ENCODE measurements at regions not wholly inside any gene's neighbourhood (a gene's known extent, or its start where the extent isn't known, plus 50 kb on each side); places are given as distances from the start of the nearest gene placed in this dataset.

- H3K4me2 ChIP-seq (replicated peaks; ENCODE audit: extremely low read depth, low read length, poor library complexity, severe bottlenecking), result no peak overlapping the region
- Mint-ChIP-seq H3K27me3 (ENCODE audit: low read depth in 3 of 3) (peaks cover 0 to 4% (median 4%) of the 10 kb centered on the region in 3 donors), H3K9me3 (no peaks in the 10 kb centered on the region), H3K36me3 (no peaks in the 10 kb centered on the region), H3K4me1 (no peaks in the 10 kb centered on the region), H3K27ac (no peak overlapping the region), H3K4me3 (no peak overlapping the region)
- no peak for TF ChIP-seq CTCF (IDR thresholded peaks at IDR 0.05)
- no peak overlapping the region for H3K9ac ChIP-seq (ENCODE audit: insufficient read depth, low read length, poor library complexity, severe bottlenecking)
- no peaks in the 10 kb centered on the region for H3K27me3 ChIP-seq (ENCODE audit: control insufficient read depth in 2 of 2, insufficient read depth in 2 of 2, low read length in 2 of 2)
- intact Hi-C loops (cut with micrococcal nuclease), result no loop called here
- 100% methylated on average over 1 of the region's 4 CpGs for WGBS (ENCODE audit: insufficient coverage)
- H3K36me3 ChIP-seq (replicated peaks in 1 of 2; ENCODE audit: control insufficient read depth in 1 of 2, insufficient read depth in 2 of 2, low read length in 2 of 2), result no peaks in the 10 kb centered on the region
- H3K4me3 ChIP-seq (replicated peaks in 1 of 3; ENCODE audit: low read depth in 2 of 3, low read length in 3 of 3), result no peak overlapping the region
- DNase-seq, result no peak
- H2AFZ ChIP-seq (ENCODE audit: insufficient read depth, low read depth, low read length, poor library complexity, severe bottlenecking), result no peak overlapping the region
- H3K4me1 ChIP-seq (ENCODE audit: control insufficient read depth in 1 of 2, insufficient read depth in 2 of 2, low read length in 2 of 2), result no peaks in the 10 kb centered on the region
- H3K9me3 ChIP-seq (replicated peaks in 1 of 2; ENCODE audit: control insufficient read depth in 1 of 2, insufficient read depth in 1 of 2, low read length in 2 of 2), result no peaks in the 10 kb centered on the region
- H4K20me1 ChIP-seq (ENCODE audit: insufficient read depth, low read length), result no peaks in the 10 kb centered on the region
- no peaks in the 10 kb centered on the region for H3K79me2 ChIP-seq (ENCODE audit: insufficient read depth, low read length)
- no peak overlapping the region for H3K27ac ChIP-seq (ENCODE audit: low read depth in 1 of 2, low read length in 2 of 2)
Measured at GRCh38 chr4:81988178-81988577, 385.6 kb downstream of the HNRNPD start.

- no peaks in the 10 kb centered on the region for H3K9me3 Mint-ChIP-seq
- Histone ChIP-seq H3K4me1 (ENCODE audit: control insufficient read depth in 1 of 2, insufficient read depth in 2 of 2, low read length in 2 of 2) (no peaks in the 10 kb centered on the region), H3K4me2 (replicated peaks; ENCODE audit: extremely low read depth, low read length, poor library complexity, severe bottlenecking) (no peak overlapping the region), H3K4me3 (replicated peaks in 1 of 3; ENCODE audit: low read depth in 2 of 3, low read length in 3 of 3) (no peak overlapping the region), H3K9me3 (replicated peaks in 1 of 2; ENCODE audit: control insufficient read depth in 1 of 2, insufficient read depth in 1 of 2, low read length in 2 of 2) (no peaks in the 10 kb centered on the region), H3K36me3 (replicated peaks in 1 of 2; ENCODE audit: control insufficient read depth in 1 of 2, insufficient read depth in 2 of 2, low read length in 2 of 2) (no peaks in the 10 kb centered on the region), H3K79me2 (ENCODE audit: insufficient read depth, low read length) (no peaks in the 10 kb centered on the region), H2AFZ (ENCODE audit: insufficient read depth, low read depth, low read length, poor library complexity, severe bottlenecking) (no peak overlapping the region), H3K9ac (ENCODE audit: insufficient read depth, low read length, poor library complexity, severe bottlenecking) (no peak overlapping the region), H3K27ac (ENCODE audit: low read depth in 1 of 2, low read length in 2 of 2) (no peak overlapping the region), H3K27me3 (ENCODE audit: control insufficient read depth in 2 of 2, insufficient read depth in 2 of 2, low read length in 2 of 2) (no peaks in the 10 kb centered on the region), H4K20me1 (ENCODE audit: insufficient read depth, low read length) (no peaks in the 10 kb centered on the region)
- no peak for DNase-seq
- peaks cover 0 to 4% (median 2%) of the 10 kb centered on the region in 3 donors for H3K27me3 Mint-ChIP-seq (ENCODE audit: low read depth in 3 of 3)
- TF ChIP-seq CTCF (IDR thresholded peaks at IDR 0.05), result no peak
- intact Hi-C loops (cut with micrococcal nuclease), result no loop called here
- H3K4me3 Mint-ChIP-seq, result no peak overlapping the region
- no peaks in the 10 kb centered on the region for H3K4me1 Mint-ChIP-seq
- no peaks in the 10 kb centered on the region for H3K36me3 Mint-ChIP-seq
- WGBS (ENCODE audit: insufficient coverage), result no CpG with 5 or more reads among the region's 3 CpGs
- no peak overlapping the region for H3K27ac Mint-ChIP-seq
Measured at GRCh38 chr4:81984746-81985145, 389.0 kb downstream of the HNRNPD start.

Measured in CD14-positive monocyte (primary cell).